ENCODE measurements at regions not wholly inside any gene's neighbourhood (a gene's known extent, or its start where the extent isn't known, plus 50 kb on each side); places are given as distances from the start of the nearest gene placed in this dataset.

DNA sequence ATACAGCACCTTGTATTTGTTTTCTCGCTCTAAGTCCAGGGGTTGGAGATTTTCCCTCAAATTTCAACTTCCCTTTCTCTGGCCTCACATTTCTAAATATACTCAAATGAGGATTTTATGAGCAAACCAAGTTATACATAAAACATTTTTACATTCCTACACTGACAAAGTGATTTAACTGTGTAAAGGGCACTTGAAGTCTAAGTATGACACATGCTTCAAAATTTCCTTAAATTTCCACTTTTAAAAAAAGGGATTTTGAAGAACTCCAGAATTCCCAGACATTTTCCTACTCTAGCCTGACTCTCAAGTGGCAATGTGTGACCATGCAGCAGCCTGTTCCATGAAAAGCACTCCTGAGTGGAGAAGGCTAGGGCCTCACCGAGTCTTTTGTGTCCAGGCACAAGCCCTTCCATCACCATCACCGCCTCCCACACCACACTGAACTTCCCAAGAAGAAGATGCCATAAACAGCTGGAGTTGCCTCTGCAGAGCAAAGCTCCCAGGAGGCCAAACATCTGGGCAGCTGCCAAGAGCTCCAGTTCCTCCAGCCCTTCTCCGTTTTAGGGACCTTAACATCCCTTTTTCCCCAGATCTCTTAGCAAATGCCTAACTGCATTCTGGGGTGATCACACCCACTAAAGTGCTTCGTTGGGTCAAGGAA lies 68.9 kb downstream of the NCR2 start:
- H3K4me3 Mint-ChIP-seq = no peak overlapping the region
- no peak overlapping the region for H3K27ac Mint-ChIP-seq
- DNase-seq = no peak
- no peaks in the 10 kb centered on the region for H3K4me1 Mint-ChIP-seq
- peaks cover 0 to 20% (median 6%) of the 10 kb centered on the region in 7 donors for H3K9me3 Mint-ChIP-seq
- H3K27me3 Mint-ChIP-seq = peaks cover 40 to 74% (median 55%) of the 10 kb centered on the region in 3 donors
- ATAC-seq (ENCODE audit: low read depth in 2 of 2) = no peak
- H3K36me3 Mint-ChIP-seq = peaks cover 0 to 7% of the 10 kb centered on the region in 2 donors

DNA sequence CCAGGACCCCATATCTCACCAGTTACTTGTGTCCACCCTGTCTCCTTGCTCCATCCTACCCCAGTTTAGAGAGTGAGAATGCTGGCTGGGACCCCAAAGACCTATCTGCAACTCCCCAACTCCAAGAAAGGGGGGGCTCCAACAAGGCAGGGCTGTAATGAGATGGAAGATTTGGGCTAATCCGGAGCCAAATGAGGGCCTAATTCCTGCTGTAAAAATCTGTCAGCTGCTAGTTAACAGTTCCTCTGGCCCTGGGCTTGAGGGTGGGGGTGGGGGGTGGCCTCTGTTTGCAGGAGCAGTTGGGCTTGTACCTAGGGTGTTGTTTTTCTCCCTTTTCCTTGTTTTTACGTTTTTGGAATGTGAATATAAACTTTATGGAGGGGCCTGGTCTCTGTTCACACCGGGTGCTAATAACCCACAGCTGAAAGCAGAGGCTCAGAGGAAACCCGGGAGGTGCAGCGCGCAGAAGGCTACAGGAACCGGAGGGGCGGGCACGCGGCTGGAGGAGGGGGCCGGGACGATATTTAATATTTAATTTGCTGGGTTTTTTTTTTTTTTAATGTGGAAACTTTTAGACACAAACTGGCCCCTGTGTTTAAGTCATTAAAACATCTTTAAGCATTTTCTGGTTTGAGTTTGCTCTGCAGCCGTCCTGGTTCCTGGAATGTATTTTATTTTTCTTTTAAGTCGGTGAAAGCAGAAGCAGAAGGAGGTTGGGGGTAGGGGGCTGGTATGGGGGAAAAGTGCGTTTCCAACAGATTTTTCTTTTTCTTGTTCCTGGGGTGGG lies 70.7 kb downstream of the NCR2 start:
- H3K9me3 Mint-ChIP-seq = peaks cover 0 to 19% (median 6%) of the 10 kb centered on the region in 7 donors
- peak overlapping the region in 1 of 8 donors; percentile 29 for H3K4me3 Mint-ChIP-seq

DNA sequence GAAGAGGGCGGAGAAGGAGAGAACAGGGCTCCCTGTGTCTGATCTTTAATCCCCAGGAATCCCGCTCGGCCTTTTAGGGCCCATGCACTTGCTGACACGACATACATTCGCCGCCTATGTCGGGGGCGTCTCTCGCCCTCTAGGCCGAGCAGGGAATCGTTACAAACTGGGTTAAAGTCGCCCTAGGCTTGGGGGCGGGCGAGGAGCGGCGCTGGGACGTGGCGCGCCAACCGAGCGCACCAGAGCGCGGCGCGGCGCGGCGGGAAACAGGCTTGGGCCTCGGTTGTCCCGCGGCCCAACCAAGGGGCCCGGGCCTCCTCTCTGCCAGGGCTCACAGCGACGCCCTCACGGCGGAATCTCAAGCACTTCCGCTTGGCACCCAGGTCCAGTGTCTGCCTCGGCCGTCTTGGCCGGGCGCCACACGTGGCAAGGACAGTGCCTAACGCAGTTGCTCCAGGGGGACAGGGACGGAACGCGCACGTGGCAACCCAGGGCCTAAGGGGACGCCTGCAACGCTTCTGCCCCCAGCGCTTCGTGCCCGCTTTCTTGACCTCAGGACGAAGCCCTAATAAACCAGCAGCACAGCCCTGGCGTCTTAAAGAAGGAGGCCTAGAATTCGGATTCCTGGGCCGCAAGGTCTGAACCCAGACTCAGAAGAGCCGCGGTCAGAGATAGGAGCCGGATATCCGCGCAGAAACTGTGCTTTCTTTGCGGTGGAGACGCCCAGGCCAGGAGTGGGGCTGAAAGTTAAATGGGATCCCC lies 71.5 kb downstream of the NCR2 start:
- no peaks in the 10 kb centered on the region for H3K4me1 Mint-ChIP-seq
- H3K27ac Mint-ChIP-seq = no peak overlapping the region
- H3K9me3 Mint-ChIP-seq = peaks cover 0 to 11% (median 0%) of the 10 kb centered on the region in 7 donors
- H3K36me3 Mint-ChIP-seq = no peaks in the 10 kb centered on the region
- ATAC-seq (ENCODE audit: low read depth in 2 of 2) = no peak
- no peak for DNase-seq
- no peak overlapping the region for H3K4me3 Mint-ChIP-seq
- peaks cover 35 to 79% (median 54%) of the 10 kb centered on the region in 3 donors for H3K27me3 Mint-ChIP-seq

More for the DNA sequence above, 70.7 kb downstream of the NCR2 start:
- Mint-ChIP-seq H3K27ac (no peak overlapping the region), H3K4me1 (no peaks in the 10 kb centered on the region), H3K27me3 (peaks cover 42 to 79% (median 54%) of the 10 kb centered on the region in 3 donors), H3K36me3 (peaks cover 0 to 7% of the 10 kb centered on the region in 2 donors)
- no peak for DNase-seq
- no peak for ATAC-seq (ENCODE audit: low read depth in 2 of 2)

DNA sequence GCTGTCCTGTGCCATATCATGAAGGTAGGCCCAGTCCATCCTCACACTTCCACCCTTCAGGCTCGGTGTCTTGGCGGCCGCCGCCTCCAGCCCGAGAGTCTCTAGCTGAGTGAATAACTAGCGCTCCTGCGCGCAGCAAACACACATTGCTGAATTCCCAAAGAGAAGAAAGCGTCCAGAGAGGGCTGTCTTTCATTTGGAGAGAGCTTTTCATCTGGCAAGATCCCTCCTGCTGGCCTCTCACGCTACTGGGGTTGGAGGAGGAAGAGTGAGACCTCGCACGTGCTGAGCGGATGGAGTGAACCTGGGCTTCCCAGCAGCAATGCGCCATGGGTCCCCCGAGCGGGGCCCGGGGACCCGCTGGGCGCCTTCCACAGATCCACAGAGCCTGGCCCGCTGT lies 73.2 kb downstream of the NCR2 start:
- no peaks in the 10 kb centered on the region for H3K36me3 Mint-ChIP-seq
- peaks cover 0 to 11% (median 0%) of the 10 kb centered on the region in 7 donors for H3K9me3 Mint-ChIP-seq
- H3K4me1 Mint-ChIP-seq = no peaks in the 10 kb centered on the region
- no peak overlapping the region for H3K4me3 Mint-ChIP-seq
- DNase-seq (no peak), ATAC-seq (ENCODE audit: low read depth in 2 of 2) (no peak)
- peaks cover 23 to 81% (median 54%) of the 10 kb centered on the region in 3 donors for H3K27me3 Mint-ChIP-seq
- H3K27ac Mint-ChIP-seq = peak overlapping the region in 1 of 6 donors; percentile 66

DNA sequence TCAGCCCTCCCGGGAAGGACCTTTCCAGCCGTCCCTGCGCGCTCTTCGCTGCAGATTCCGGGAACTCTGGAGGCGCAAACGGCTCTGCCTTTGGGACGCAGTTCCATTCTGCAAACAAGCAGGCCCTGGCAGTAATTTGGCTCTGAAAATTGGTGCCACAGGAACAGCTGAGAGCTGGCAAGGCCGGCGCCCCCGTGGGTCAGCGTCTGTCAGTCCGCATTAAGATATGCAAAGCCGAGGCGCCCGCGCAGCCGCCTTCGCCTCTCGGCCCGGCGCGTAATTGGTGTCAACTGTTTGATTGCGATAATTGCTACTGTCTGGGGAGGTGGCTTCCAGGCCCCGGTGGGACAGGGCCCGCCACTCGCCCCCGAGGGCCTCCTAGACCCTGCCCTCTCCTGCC lies 73.6 kb downstream of the NCR2 start:
- Mint-ChIP-seq H3K4me3 (no peak overlapping the region), H3K27ac (no peak overlapping the region), H3K9me3 (peaks cover 0 to 11% (median 0%) of the 10 kb centered on the region in 7 donors), H3K27me3 (peaks cover 22 to 80% (median 54%) of the 10 kb centered on the region in 3 donors), H3K4me1 (no peaks in the 10 kb centered on the region), H3K36me3 (no peaks in the 10 kb centered on the region)
- ATAC-seq (ENCODE audit: low read depth in 2 of 2) = no peak
- no peak for DNase-seq

DNA sequence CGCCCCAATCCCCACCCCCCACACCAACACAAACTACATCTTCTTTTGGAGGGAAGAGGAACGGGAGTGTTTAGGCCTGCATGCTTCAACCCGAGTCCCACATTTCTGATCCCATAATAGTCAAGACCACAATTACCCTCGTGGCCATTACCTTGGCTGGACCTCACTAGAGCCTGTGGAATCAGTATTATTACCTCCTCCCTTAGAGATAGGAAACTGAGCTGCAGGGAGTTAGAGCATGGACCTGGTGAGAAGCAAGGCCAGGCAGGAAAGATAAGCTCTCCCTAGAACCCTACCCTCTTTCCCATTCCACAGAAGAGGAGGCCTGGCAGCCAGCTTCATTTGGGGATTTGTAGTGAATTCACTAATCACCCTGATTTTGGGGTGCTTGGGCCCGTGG lies 74.1 kb downstream of the NCR2 start:
- ATAC-seq (ENCODE audit: low read depth in 2 of 2) (no peak), DNase-seq (no peak)
- Mint-ChIP-seq H3K4me3 (no peak overlapping the region), H3K27ac (peak overlapping the region in 1 of 6 donors; percentile 61), H3K27me3 (peaks cover 17 to 81% (median 54%) of the 10 kb centered on the region in 3 donors), H3K4me1 (no peaks in the 10 kb centered on the region), H3K9me3 (peaks cover 0 to 11% (median 0%) of the 10 kb centered on the region in 7 donors), H3K36me3 (no peaks in the 10 kb centered on the region)

DNA sequence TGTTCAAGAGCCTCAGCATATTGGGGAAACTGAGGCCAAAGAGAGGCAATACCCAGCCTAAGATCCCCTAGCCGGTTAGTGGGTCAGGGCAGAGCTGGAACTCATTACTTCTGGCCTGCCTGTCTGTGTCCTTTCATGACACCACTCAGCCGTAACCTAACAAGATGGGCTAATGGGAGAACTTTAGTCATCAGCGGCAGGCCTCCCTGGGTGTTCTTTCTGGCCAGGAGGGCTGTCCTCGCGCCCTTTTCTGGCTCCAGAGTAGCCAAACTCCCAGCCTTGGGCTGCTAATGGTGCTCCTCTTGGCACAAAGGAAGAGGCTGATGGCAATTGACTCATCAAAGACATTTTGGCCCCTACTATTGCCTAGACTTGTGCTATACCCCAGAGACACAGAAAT lies 76.6 kb downstream of the NCR2 start:
- no peaks in the 10 kb centered on the region for H3K9me3 Mint-ChIP-seq
- peaks cover 33 to 88% (median 61%) of the 10 kb centered on the region in 3 donors for H3K27me3 Mint-ChIP-seq
- no peaks in the 10 kb centered on the region for H3K36me3 Mint-ChIP-seq
- peak overlapping the region in 1 of 6 donors; percentile 44 for H3K27ac Mint-ChIP-seq
- no peak overlapping the region for H3K4me3 Mint-ChIP-seq
- ATAC-seq (ENCODE audit: low read depth in 2 of 2) (no peak), DNase-seq (no peak)
- no peaks in the 10 kb centered on the region for H3K4me1 Mint-ChIP-seq

DNA sequence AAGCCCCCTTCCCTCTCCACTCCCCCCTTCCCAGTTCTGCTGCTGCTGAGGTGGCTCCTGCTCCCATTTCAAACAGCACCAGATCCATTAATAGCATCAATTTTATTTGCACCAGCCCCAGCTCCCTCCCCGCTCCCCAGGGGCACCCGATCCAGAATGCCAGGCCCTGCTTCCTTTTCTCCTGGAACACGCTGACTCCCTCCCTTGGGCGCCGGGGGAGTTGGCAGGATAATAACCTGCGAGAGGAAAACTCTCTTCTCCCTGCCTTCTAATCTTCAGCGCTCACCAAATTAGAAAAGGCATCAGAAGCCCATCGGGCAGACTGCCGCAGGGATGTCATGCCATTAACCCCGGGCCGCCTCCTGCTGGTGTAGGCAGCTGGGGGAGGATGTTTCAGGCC lies 77.8 kb downstream of the NCR2 start:
- Mint-ChIP-seq H3K9me3 (no peaks in the 10 kb centered on the region), H3K27me3 (peaks cover 40 to 90% (median 74%) of the 10 kb centered on the region in 3 donors), H3K27ac (no peak overlapping the region), H3K4me3 (no peak overlapping the region), H3K36me3 (no peaks in the 10 kb centered on the region), H3K4me1 (no peaks in the 10 kb centered on the region)
- DNase-seq (no peak), ATAC-seq (ENCODE audit: low read depth in 2 of 2) (no peak)

DNA sequence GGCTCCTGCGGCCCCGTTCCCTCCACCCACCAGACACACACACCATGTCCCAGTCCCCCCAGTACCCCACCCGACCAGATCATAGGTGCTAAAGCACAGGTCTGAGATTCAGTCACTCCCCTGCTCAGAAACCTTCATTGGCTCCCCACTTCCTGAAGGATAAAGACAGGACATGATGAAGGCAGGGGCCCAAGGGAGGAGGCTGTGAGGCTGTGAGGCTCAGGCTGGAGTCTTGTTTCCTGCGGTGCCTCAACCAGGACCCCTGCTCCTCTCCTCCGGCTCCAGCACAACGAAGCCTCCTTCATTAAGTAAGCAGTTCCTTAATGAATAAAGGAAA lies 81.1 kb downstream of the NCR2 start:
- no peaks in the 10 kb centered on the region for H3K36me3 Mint-ChIP-seq
- H3K4me1 Mint-ChIP-seq = no peaks in the 10 kb centered on the region
- DNase-seq = no peak
- no peak overlapping the region for H3K4me3 Mint-ChIP-seq
- no peak for ATAC-seq (ENCODE audit: low read depth in 2 of 2)
- H3K9me3 Mint-ChIP-seq = no peaks in the 10 kb centered on the region
- H3K27ac Mint-ChIP-seq = no peak overlapping the region
- H3K27me3 Mint-ChIP-seq = peaks cover 37 to 85% (median 83%) of the 10 kb centered on the region in 3 donors

DNA sequence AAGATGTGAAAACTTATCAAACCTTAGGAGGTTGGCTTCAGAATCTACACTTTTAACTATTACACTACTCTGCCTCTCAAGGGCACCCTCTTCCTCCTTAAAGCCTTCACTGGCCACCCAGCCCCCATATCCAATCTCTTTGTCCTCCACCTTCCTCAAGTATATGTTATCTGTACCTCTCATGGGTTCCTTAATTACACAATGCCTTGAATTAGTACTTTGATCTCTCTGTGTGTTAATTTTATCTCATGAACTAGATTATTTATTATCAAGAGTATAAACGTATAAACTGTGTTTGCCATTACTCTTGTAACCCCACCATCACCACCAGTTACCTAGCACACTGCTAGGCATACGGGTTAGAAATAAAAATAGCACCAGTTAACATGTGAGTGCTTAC lies 83.3 kb downstream of the NCR2 start:
- no peaks in the 10 kb centered on the region for H3K4me1 Mint-ChIP-seq
- no peak overlapping the region for H3K4me3 Mint-ChIP-seq
- ATAC-seq (ENCODE audit: low read depth in 2 of 2) (no peak), DNase-seq (no peak)
- H3K27ac Mint-ChIP-seq = peak overlapping the region in 1 of 6 donors; percentile 4
- peaks cover 37 to 72% (median 64%) of the 10 kb centered on the region in 3 donors for H3K27me3 Mint-ChIP-seq
- H3K9me3 Mint-ChIP-seq = no peaks in the 10 kb centered on the region
- no peaks in the 10 kb centered on the region for H3K36me3 Mint-ChIP-seq

DNA sequence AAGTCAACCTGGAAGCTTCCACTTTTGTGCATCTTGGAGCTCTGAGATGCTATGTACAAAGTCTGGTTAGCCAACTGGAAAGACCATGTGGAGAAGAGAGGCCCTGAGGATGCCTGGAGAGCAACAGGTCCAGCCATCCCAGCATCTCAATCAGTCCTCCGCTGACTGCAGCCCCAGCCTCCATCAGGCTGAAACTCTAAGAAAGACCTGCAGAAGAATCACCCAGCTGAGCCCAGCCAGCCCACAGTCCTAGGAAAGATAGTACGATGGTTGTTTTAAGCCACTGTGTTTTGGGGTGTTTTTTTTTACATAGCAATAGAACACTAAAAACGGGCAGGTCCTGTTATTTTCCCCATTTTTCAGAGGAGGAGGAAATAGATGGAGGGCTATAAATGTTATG lies 84.0 kb downstream of the NCR2 start:
- H3K9me3 Mint-ChIP-seq = no peaks in the 10 kb centered on the region
- no peak for DNase-seq
- ATAC-seq (ENCODE audit: low read depth in 2 of 2) = no peak
- peaks cover 37 to 67% (median 58%) of the 10 kb centered on the region in 3 donors for H3K27me3 Mint-ChIP-seq
- no peaks in the 10 kb centered on the region for H3K36me3 Mint-ChIP-seq
- no peaks in the 10 kb centered on the region for H3K4me1 Mint-ChIP-seq
- no peak overlapping the region for H3K27ac Mint-ChIP-seq
- no peak overlapping the region for H3K4me3 Mint-ChIP-seq

DNA sequence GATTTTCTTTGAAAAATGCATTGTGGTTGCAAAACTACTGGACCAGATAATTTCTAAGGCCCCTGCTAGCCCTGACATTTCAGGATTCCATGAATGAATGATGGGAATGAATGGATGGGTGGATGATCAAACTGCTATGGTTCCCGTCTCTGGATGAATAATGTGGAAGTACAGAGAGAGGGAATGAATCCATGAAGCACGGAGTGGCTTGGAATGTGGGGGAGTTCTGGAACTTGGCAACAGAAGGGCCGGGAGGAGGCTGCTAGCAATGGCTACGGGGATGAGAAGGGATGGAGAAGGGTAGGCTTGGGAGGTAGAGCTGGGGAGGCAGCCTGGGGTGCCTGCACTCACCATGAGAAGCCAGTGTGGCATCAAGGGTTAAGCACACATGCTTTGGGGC lies 84.8 kb downstream of the NCR2 start:
- Mint-ChIP-seq H3K27me3 (peaks cover 30 to 59% (median 50%) of the 10 kb centered on the region in 3 donors), H3K9me3 (no peaks in the 10 kb centered on the region), H3K4me1 (no peaks in the 10 kb centered on the region), H3K27ac (no peak overlapping the region), H3K36me3 (no peaks in the 10 kb centered on the region), H3K4me3 (no peak overlapping the region)
- ATAC-seq (ENCODE audit: low read depth in 2 of 2) (no peak), DNase-seq (no peak)

DNA sequence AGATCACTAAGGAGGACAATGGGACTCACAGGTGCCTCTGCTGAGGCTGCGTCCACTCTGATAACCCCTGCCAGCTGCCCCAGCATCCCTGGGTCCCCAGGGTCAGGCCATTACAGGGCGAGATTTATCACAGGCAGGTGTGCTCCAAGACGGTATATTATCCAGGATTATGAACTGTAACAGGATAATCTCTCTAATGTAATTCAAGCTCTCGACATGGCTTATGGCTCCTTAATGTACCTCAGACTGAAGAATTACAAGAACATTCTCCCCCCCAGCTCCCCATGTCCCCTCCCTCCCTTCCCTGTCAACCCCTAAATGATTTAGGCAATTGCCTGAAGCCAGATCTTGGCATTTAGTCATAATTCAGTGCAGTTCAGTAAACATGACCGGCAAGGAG lies 86.8 kb downstream of the NCR2 start:
- H3K27me3 Mint-ChIP-seq = peaks cover 16 to 40% (median 30%) of the 10 kb centered on the region in 3 donors
- H3K36me3 Mint-ChIP-seq = no peaks in the 10 kb centered on the region
- H3K4me1 Mint-ChIP-seq = no peaks in the 10 kb centered on the region

More for the DNA sequence above, 86.8 kb downstream of the NCR2 start:
- Mint-ChIP-seq H3K27ac (no peak overlapping the region), H3K4me3 (no peak overlapping the region), H3K9me3 (no peaks in the 10 kb centered on the region)
- ATAC-seq (ENCODE audit: low read depth in 2 of 2) = no peak
- DNase-seq = no peak

All from naive B cell (primary cell).